ENCODE measurements at regions not wholly inside any gene's neighbourhood (a gene's known extent, or its start where the extent isn't known, plus 50 kb on each side); places are given as distances from the start of the nearest gene placed in this dataset.
"Not testable (repeated sequence)": the region's sequence is repeated elsewhere in the genome, so short reads cannot be mapped to it uniquely, and the experiment has no call there.

DNA sequence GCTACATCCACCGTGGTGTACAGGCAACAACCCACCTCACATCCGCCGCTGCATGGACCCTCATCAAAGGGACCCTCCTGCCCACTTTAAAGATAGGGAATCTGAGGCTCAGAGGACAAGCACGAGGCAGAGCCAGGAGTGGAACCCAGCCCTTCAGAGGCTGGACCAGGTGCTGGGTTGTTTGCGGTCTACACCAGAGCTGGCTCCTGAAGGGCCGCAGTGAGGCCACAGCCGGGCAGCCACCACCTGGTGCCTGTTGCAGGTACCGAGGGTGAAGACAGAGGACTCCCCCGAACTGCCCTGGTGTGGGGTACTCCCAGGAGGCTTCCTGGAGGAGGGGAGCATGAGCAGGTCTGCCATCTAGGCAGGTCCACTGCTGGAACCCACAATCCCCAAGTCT, 78.8 kb downstream of the DHCR7 start:
- intact Hi-C loops (cut with DNase I; ENCODE audit: low total_unique reads): no loop called here
- Histone ChIP-seq H3K4me1 (no peaks in the 10 kb centered on the region), H3K27me3 (no peaks in the 10 kb centered on the region), H3K9me3 (no peaks in the 10 kb centered on the region), H3K36me3 (ENCODE audit: low read depth, missing control alignments) (no peaks in the 10 kb centered on the region), H3K27ac (no peak overlapping the region), H3K4me3 (no peak overlapping the region)
- no peak for DNase-seq
- TF ChIP-seq, protein P1, sequence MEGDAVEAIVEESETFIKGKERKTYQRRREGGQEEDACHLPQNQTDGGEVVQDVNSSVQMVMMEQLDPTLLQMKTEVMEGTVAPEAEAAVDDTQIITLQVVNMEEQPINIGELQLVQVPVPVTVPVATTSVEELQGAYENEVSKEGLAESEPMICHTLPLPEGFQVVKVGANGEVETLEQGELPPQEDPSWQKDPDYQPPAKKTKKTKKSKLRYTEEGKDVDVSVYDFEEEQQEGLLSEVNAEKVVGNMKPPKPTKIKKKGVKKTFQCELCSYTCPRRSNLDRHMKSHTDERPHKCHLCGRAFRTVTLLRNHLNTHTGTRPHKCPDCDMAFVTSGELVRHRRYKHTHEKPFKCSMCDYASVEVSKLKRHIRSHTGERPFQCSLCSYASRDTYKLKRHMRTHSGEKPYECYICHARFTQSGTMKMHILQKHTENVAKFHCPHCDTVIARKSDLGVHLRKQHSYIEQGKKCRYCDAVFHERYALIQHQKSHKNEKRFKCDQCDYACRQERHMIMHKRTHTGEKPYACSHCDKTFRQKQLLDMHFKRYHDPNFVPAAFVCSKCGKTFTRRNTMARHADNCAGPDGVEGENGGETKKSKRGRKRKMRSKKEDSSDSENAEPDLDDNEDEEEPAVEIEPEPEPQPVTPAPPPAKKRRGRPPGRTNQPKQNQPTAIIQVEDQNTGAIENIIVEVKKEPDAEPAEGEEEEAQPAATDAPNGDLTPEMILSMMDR (IDR thresholded peaks at IDR 0.05): no peak
- TF ChIP-seq POLR2A (IDR thresholded peaks at IDR 0.05): no peak
- WGBS, 2 donors: 87 to 88% methylated on average over 9 of the region's 9 CpGs

DNA sequence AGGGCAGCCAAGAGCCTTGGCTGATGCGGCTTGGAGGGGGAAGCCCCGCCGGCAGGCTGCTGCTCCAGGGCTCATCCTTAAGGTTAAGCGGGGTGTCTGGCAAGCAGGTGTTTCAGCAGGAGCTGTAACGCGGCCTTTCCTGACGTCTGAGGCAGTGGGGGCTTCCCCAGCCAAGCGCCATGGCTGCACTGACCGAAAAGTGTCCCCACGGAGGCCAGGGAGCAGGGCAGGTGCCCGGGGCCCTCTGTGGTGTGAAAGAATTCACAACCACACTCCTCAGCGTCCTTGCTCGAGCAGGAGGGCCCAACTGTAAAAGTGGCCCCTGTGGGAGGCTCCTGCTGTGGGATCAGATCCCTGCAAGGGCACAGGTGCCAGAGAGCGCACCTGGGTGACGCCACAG, 79.2 kb downstream of the DHCR7 start:
- peaks cover 4% of the 10 kb centered on the region for H3K4me1 ChIP-seq
- DNase-seq: no peak
- no peak overlapping the region for H3K27ac ChIP-seq
- H3K4me3 ChIP-seq: no peak overlapping the region
- 77 to 89% methylated on average over 12 of the region's 15 CpGs for WGBS, 2 donors
- no peak for TF ChIP-seq POLR2A (IDR thresholded peaks at IDR 0.05)
- TF ChIP-seq, protein P1 (IDR thresholded peaks at IDR 0.05): no peak
- intact Hi-C loops (cut with DNase I; ENCODE audit: low total_unique reads): no loop called here
- H3K36me3 ChIP-seq (ENCODE audit: low read depth, missing control alignments): no peaks in the 10 kb centered on the region
- H3K9me3 ChIP-seq: no peaks in the 10 kb centered on the region
- no peaks in the 10 kb centered on the region for H3K27me3 ChIP-seq

DNA sequence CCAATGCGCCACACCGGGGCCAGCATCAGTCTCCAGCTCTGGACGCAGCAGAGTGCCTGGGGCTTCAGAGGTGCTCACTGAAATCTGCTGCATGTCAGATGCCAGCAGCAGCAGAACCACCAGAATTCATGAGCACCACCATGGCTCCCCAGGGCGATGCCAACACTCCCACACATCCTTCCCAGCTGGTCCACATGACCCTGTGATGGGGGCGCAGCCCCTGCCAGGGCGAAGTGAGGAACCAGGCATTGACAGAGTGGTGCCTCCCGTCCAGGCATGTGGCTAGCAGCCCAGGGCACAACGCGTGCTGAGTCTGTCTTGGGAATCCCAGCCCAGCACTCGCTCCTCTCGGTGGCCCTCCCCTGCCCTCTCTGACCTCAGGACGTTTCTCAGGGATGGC, 80.4 kb downstream of the DHCR7 start:
- Histone ChIP-seq H3K27ac (no peak overlapping the region), H3K4me1 (peaks cover 6% of the 10 kb centered on the region), H3K27me3 (no peaks in the 10 kb centered on the region), H3K9me3 (no peaks in the 10 kb centered on the region), H3K4me3 (no peak overlapping the region), H3K36me3 (ENCODE audit: low read depth, missing control alignments) (no peaks in the 10 kb centered on the region)
- intact Hi-C loops (cut with DNase I; ENCODE audit: low total_unique reads): no loop called here
- TF ChIP-seq, protein P1 (IDR thresholded peaks at IDR 0.05): no peak
- no peak for TF ChIP-seq POLR2A (IDR thresholded peaks at IDR 0.05)
- DNase-seq: no peak
- 74% methylated on average over 12 of the region's 12 CpGs; no CpG with 5 or more reads in 1 of the 2 donors for WGBS, 2 donors

DNA sequence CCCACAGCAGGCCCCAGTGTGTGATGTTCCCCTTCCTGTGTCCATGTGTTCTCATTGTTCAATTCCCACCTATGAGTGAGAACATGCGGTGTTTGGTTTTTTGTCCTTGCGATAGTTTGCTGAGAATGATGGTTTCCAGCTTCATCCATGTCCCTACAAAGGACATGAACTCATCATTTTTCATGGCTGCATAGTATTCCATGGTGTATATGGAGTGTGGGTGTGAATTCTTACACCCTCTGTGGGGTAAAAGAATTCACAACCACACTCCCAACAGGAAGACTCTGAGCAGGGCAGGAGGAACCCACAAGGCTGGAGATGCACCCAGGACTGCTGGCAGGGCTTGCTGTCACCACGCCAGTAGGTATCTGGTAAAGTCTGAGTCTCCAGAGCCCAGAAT, 80.9 kb downstream of the DHCR7 start:
- H3K27ac ChIP-seq; H3K27me3 ChIP-seq; H3K36me3 ChIP-seq (ENCODE audit: low read depth, missing control alignments); H3K9me3 ChIP-seq; H3K4me1 ChIP-seq; DNase-seq; H3K4me3 ChIP-seq; intact Hi-C loops (cut with DNase I; ENCODE audit: low total_unique reads): not testable (repeated sequence)
- 90 to 92% methylated on average over 2 to 3 of the region's 3 CpGs for WGBS, 2 donors

DNA sequence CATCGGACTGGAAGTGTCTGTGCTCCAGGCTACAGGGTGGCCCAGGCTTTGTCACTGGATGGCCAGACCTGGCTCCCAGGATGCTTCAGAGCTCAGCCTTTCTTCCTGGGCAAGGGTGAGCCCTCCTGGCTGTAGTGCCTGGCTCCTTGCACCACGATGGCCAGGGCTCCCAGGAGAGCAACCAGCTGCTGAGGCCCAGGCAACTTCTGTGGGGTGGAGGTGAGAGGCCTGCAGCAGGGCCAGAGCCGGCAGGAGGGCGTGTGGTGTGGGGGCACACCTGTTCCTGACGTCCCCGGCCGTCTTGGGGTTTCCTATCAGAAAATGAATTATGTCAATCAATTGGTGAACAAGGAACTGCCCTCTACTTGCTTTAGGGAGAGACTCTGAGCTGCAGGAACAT, 82.1 kb downstream of the DHCR7 start:
- no peaks in the 10 kb centered on the region for H3K36me3 ChIP-seq (ENCODE audit: low read depth, missing control alignments)
- DNase-seq: no peak
- intact Hi-C loops (cut with DNase I; ENCODE audit: low total_unique reads): no loop called here
- peaks cover 6% of the 10 kb centered on the region for H3K4me1 ChIP-seq
- no peaks in the 10 kb centered on the region for H3K27me3 ChIP-seq
- WGBS, 2 donors: 83% methylated on average over 7 of the region's 7 CpGs; no CpG with 5 or more reads in 1 of the 2 donors
- no peak for TF ChIP-seq POLR2A (IDR thresholded peaks at IDR 0.05)
- TF ChIP-seq, protein P1 (IDR thresholded peaks at IDR 0.05): no peak
- H3K27ac ChIP-seq: no peak overlapping the region
- no peak overlapping the region for H3K4me3 ChIP-seq
- no peaks in the 10 kb centered on the region for H3K9me3 ChIP-seq
